HepG2 (cell line): ENCODE measurements at regions not wholly inside any gene's neighbourhood (a gene's known extent, or its start where the extent isn't known, plus 50 kb on each side); places are given as distances from the start of the nearest gene placed in this dataset.

ENCODE experiments used
- ATAC-seq: fragments of 200-7000 bp; cut with Tn5 transposase; 3 replicates; pipeline ENCODE4 v1.9.1; 2020; ENCODE audit warnings: mild to moderate bottlenecking, moderate library complexity
- BruUV-seq: library from RNA; stranded (reverse); fragments of 400-500 nt; replicated peaks from 2 replicates; lab custom pipeline; 2021; lab: Mats Ljungman, UMichigan
- CTCF ChIA-PET: fragments of 300-600 bp; formaldehyde crosslinking; extraction: SDS; loops from one replicate; lab custom pipeline; 2021; ENCODE audit warnings: low total read pairs, inconsistent platforms, low intra/inter-chr PET ratio; lab: Yijun Ruan, JAX
- POLR2A ChIA-PET: fragments of 350-600 bp; sonication (Branson Sonifier 250); formaldehyde crosslinking; loops from one replicate; lab custom pipeline; 2020; ENCODE audit warnings: antibody characterized with exemption, inconsistent platforms; lab: Yijun Ruan, JAX
- DNase-seq: peaks from one replicate; pipeline ENCODE4 v3.0.0-alpha.2; 2015; ENCODE audit warnings: low spot score
- FAIRE-seq: peaks from 3 replicates; lab custom pipeline; 2011; peaks lifted over from hg19 to GRCh38; lab: Jason Lieb, UNC
- H2AFZ ChIP-seq: one replicate; pipeline ENCODE4 v1.6.1; 2011; ENCODE audit warnings: low read length, inconsistent platforms
- H3K27ac ChIP-seq: fragments of 300-600 bp; 3 replicates; pipeline ENCODE4 v1.8.0; 2011; ENCODE audit warnings: mixed run types, mild to moderate bottlenecking, mixed read lengths, low read length, inconsistent platforms; ENCODE audit not compliant: insufficient read depth; ENCODE audit errors: extremely low read length
- H3K27me3 ChIP-seq, 2 experiments: fragments of 200-600 bp in 1 of 2; 2 replicates in 1 of 2; 3 replicates in 1 of 2; pipeline versions ENCODE4 v1.6.0 to v1.8.0; 2011; ENCODE audit warnings: low read length in 2 of 2, mild to moderate bottlenecking in 2 of 2, moderate library complexity in 2 of 2, inconsistent platforms in 1 of 2; ENCODE audit not compliant: insufficient read depth in 2 of 2, control insufficient read depth in 1 of 2
- H3K36me3 ChIP-seq, 2 experiments: fragments of 200-600 bp in 1 of 2; replicated peaks in 1 of 2; 2 replicates in 1 of 2; 3 replicates in 1 of 2; pipeline versions ENCODE4 v1.5.1 to v1.8.0; 2011; ENCODE audit warnings: low read length in 2 of 2, inconsistent platforms in 1 of 2; ENCODE audit not compliant: insufficient read depth in 2 of 2, control insufficient read depth in 1 of 2
- H3K4me1 ChIP-seq: 2 replicates; pipeline ENCODE4 v1.5.1; 2012; ENCODE audit warnings: low read length, inconsistent platforms; ENCODE audit not compliant: insufficient read depth
- H3K4me2 ChIP-seq: 2 replicates; pipeline ENCODE4 v1.6.0; 2011; ENCODE audit warnings: low read depth, low read length, inconsistent platforms
- H3K4me3 ChIP-seq, 3 experiments: fragments of 200-600 bp in 1 of 3; sonication (generic), shearing (Covaris generic) in 1 of 3; replicated peaks in 1 of 3; 2 replicates each; pipeline ENCODE4 v1.5.1; 2011 to 2016; ENCODE audit warnings: low read length in 3 of 3, inconsistent platforms in 2 of 3, low read depth in 2 of 3, mild to moderate bottlenecking in 2 of 3, control low read depth in 1 of 3, mixed read lengths in 1 of 3; ENCODE audit not compliant: insufficient read depth in 1 of 3
- H3K79me2 ChIP-seq: one replicate; pipeline ENCODE4 v1.6.1; 2011; ENCODE audit warnings: low read length, inconsistent platforms; ENCODE audit not compliant: insufficient read depth
- H3K9ac ChIP-seq: 2 replicates; pipeline ENCODE4 v1.6.0; 2011; ENCODE audit warnings: mild to moderate bottlenecking, low read depth, low read length, inconsistent platforms; ENCODE audit not compliant: insufficient read depth
- H3K9me3 ChIP-seq: 2 replicates; pipeline ENCODE4 v1.5.1; 2012; ENCODE audit warnings: mild to moderate bottlenecking, low read length
- H4K20me1 ChIP-seq: 2 replicates; pipeline ENCODE4 v1.6.0; 2011; ENCODE audit warnings: inconsistent platforms, mild to moderate bottlenecking, low read length, moderate library complexity; ENCODE audit not compliant: insufficient read depth
- ADNP ChIP-seq: sonication (generic); formaldehyde crosslinking; IDR thresholded peaks from 2 replicates; pipeline ENCODE4 v1.4.0; 2020; ENCODE audit warnings: missing genetic modification reagents
- EHMT2 ChIP-seq: fragments of 200-600 bp; sonication (generic); IDR thresholded peaks from 2 replicates; pipeline ENCODE4 v1.7.0; 2017; ENCODE audit warnings: antibody characterized with exemption, low read depth, low read length, borderline replicate concordance
- NR2F1 ChIP-seq, 2 experiments: fragments of 450-650 bp in 1 of 2; formaldehyde crosslinking in 1 of 2; IDR thresholded peaks; 2 replicates each; pipeline versions ENCODE4 v1.5.0 to v1.6.1; 2016 to 2020; ENCODE audit warnings: mild to moderate bottlenecking in 1 of 2, missing compliant biosample characterization in 1 of 2, missing genetic modification reagents in 1 of 2, moderate library complexity in 1 of 2
- PHF8 ChIP-seq: sonication (generic); formaldehyde crosslinking; IDR thresholded peaks from 2 replicates; pipeline ENCODE4 v1.5.0; 2020; ENCODE audit warnings: missing genetic modification reagents
- PRMT3 ChIP-seq: sonication (generic); formaldehyde crosslinking; IDR thresholded peaks from 2 replicates; pipeline ENCODE4 v1.8.1; 2022; ENCODE audit warnings: low read depth, mild to moderate bottlenecking, moderate library complexity, missing genetic modification reagents, borderline replicate concordance
- SALL2 ChIP-seq: sonication (generic); formaldehyde crosslinking; IDR thresholded peaks from 2 replicates; pipeline ENCODE4 v1.8.1; 2023; ENCODE audit warnings: mild to moderate bottlenecking, missing genetic modification reagents, inconsistent platforms
- SMC3 ChIP-seq: IDR thresholded peaks from 2 replicates; pipeline ENCODE4 v1.6.1; 2011; ENCODE audit warnings: low read length, improper control_type of control experiment
- SRSF9 ChIP-seq: fragments of 200-400 bp; formaldehyde crosslinking; IDR thresholded peaks from 2 replicates; pipeline ENCODE4 v1.6.1; 2018; ENCODE audit warnings: borderline replicate concordance, mild to moderate bottlenecking, low read depth, low read length; ENCODE audit not compliant: insufficient read depth, poor library complexity, severe bottlenecking
- ZNF225 ChIP-seq: sonication (generic); formaldehyde crosslinking; IDR thresholded peaks from 2 replicates; pipeline ENCODE4 v1.4.0; 2020; ENCODE audit warnings: mild to moderate bottlenecking, missing genetic modification reagents
- ZNF432 ChIP-seq: sonication (generic); formaldehyde crosslinking; IDR thresholded peaks from 2 replicates; pipeline ENCODE4 v1.5.0; 2020; ENCODE audit warnings: missing genetic modification reagents, mild to moderate bottlenecking, borderline replicate concordance
- ZNF652 ChIP-seq: IDR thresholded peaks from 2 replicates; pipeline ENCODE4 v1.6.1; 2016; ENCODE audit warnings: low read depth, borderline replicate concordance
- ZNF7 ChIP-seq: IDR thresholded peaks from 2 replicates; pipeline ENCODE4 v1.6.1; 2016; ENCODE audit warnings: missing biosample characterization, missing genetic modification reagents
- WGBS: methylation state at CpG from one replicate; pipeline ENCODE4 v1.1.6; 2017; ENCODE audit warnings: low lambda C conversion rate; 5-methylcytosine and 5-hydroxymethylcytosine counted together
- in situ Hi-C: cut with HindIII; loops from 2 replicates; pipeline ENCODE4 v1.10.0; 2017; ENCODE audit warnings: low pct_unique_long_range_greater_than_20kb; ENCODE audit not compliant: extremely low pct_ligation_motif_present
- intact Hi-C: fragments of 100-400 bp; cut with micrococcal nuclease; formaldehyde crosslinking; loops from one replicate; pipeline ENCODE4 v1.10.0; 2022; ENCODE audit not compliant: unreplicated experiment
- TF ChIP-seq, protein P1 (sequence below): sonication (generic); formaldehyde crosslinking; IDR thresholded peaks from 2 replicates; pipeline ENCODE4 v1.4.0; 2020; ENCODE audit warnings: missing genetic modification reagents
- TF ChIP-seq, protein P2 (sequence below): IDR thresholded peaks from 2 replicates; pipeline ENCODE4 v1.6.1; 2016
- TF ChIP-seq, protein P3 (sequence below): sonication (generic); formaldehyde crosslinking; IDR thresholded peaks from 2 replicates; pipeline ENCODE4 v1.4.0; 2020; ENCODE audit warnings: missing genetic modification reagents, borderline replicate concordance
- TF ChIP-seq, protein P4 (sequence below): sonication (generic); formaldehyde crosslinking; IDR thresholded peaks from 2 replicates; pipeline ENCODE4 v1.4.0; 2020; ENCODE audit warnings: missing genetic modification reagents

DNA sequence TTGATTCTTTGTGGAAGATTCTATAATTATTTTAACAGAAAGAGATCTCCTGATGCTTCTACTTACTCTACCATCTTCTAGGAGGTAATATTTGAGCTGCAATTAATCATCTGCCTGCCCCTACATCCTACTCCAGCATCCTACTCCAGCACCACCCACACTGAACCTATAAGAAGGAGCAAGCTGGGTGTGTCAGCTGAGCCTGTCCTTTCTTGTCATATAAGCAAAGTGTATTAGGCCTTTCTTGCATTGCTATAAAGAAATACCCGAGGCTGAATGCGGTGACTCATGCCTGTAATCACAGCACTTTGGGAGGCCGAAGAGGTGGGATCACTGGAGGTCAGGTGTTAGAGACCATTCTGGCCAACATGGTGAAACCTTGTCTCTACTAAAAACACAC lies 84.2 kb upstream of the ARG1 start:
- Histone ChIP-seq H4K20me1 (no peaks in the 10 kb centered on the region), H3K4me2 (no peak overlapping the region), H2AFZ (no peak overlapping the region), H3K36me3 (no peaks in the 10 kb centered on the region), H3K4me3 (no peak overlapping the region), H3K27ac (no peak overlapping the region), H3K9ac (no peak overlapping the region), H3K4me1 (no peaks in the 10 kb centered on the region), H3K9me3 (no peaks in the 10 kb centered on the region)
- ChIA-PET POLR2A (no interaction called here), CTCF (no interaction called here)
- no TSS peak for BruUV-seq
- ATAC-seq: no peak
- intact Hi-C loops: no loop called here
- no peak for FAIRE-seq
- in situ Hi-C loops: no loop called here
- 36% methylated on average over 3 of the region's 3 CpGs for WGBS
- DNase-seq: no peak
- no peak for TF ChIP-seq ZNF7 (CRISPR knock-in tag)
- TF ChIP-seq, protein P1, sequence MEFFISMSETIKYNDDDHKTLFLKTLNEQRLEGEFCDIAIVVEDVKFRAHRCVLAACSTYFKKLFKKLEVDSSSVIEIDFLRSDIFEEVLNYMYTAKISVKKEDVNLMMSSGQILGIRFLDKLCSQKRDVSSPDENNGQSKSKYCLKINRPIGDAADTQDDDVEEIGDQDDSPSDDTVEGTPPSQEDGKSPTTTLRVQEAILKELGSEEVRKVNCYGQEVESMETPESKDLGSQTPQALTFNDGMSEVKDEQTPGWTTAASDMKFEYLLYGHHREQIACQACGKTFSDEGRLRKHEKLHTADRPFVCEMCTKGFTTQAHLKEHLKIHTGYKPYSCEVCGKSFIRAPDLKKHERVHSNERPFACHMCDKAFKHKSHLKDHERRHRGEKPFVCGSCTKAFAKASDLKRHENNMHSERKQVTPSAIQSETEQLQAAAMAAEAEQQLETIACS (CRISPR knock-in tag): no peak
- no peak for TF ChIP-seq SMC3
- no peak for TF ChIP-seq ADNP
- TF ChIP-seq ZNF432: no peak
- no peak for TF ChIP-seq SRSF9
- no peak for TF ChIP-seq NR2F1 (CRISPR knock-in tag; IDR thresholded peaks at IDR 0.05)
- no peak for TF ChIP-seq PHF8 (CRISPR knock-in tag)
- no peak for TF ChIP-seq ZNF652 (CRISPR knock-in tag)
- TF ChIP-seq EHMT2: no peak
- no peak for TF ChIP-seq PRMT3 (CRISPR knock-in tag)
- TF ChIP-seq, protein P2, sequence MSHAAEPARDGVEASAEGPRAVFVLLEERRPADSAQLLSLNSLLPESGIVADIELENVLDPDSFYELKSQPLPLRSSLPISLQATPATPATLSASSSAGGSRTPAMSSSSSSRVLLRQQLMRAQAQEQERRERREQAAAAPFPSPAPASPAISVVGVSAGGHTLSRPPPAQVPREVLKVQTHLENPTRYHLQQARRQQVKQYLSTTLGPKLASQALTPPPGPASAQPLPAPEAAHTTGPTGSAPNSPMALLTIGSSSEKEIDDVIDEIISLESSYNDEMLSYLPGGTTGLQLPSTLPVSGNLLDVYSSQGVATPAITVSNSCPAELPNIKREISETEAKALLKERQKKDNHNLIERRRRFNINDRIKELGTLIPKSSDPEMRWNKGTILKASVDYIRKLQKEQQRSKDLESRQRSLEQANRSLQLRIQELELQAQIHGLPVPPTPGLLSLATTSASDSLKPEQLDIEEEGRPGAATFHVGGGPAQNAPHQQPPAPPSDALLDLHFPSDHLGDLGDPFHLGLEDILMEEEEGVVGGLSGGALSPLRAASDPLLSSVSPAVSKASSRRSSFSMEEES (CRISPR knock-in tag): no peak
- TF ChIP-seq ZNF225 (CRISPR knock-in tag): no peak
- TF ChIP-seq, protein P3, sequence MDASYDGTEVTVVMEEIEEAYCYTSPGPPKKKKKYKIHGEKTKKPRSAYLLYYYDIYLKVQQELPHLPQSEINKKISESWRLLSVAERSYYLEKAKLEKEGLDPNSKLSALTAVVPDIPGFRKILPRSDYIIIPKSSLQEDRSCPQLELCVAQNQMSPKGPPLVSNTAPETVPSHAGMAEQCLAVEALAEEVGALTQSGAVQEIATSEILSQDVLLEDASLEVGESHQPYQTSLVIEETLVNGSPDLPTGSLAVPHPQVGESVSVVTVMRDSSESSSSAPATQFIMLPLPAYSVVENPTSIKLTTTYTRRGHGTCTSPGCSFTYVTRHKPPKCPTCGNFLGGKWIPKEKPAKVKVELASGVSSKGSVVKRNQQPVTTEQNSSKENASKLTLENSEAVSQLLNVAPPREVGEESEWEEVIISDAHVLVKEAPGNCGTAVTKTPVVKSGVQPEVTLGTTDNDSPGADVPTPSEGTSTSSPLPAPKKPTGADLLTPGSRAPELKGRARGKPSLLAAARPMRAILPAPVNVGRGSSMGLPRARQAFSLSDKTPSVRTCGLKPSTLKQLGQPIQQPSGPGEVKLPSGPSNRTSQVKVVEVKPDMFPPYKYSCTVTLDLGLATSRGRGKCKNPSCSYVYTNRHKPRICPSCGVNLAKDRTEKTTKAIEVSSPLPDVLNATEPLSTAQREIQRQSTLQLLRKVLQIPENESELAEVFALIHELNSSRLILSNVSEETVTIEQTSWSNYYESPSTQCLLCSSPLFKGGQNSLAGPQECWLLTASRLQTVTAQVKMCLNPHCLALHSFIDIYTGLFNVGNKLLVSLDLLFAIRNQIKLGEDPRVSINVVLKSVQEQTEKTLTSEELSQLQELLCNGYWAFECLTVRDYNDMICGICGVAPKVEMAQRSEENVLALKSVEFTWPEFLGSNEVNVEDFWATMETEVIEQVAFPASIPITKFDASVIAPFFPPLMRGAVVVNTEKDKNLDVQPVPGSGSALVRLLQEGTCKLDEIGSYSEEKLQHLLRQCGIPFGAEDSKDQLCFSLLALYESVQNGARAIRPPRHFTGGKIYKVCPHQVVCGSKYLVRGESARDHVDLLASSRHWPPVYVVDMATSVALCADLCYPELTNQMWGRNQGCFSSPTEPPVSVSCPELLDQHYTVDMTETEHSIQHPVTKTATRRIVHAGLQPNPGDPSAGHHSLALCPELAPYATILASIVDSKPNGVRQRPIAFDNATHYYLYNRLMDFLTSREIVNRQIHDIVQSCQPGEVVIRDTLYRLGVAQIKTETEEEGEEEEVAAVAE (CRISPR knock-in tag): no peak
- TF ChIP-seq, protein P4, sequence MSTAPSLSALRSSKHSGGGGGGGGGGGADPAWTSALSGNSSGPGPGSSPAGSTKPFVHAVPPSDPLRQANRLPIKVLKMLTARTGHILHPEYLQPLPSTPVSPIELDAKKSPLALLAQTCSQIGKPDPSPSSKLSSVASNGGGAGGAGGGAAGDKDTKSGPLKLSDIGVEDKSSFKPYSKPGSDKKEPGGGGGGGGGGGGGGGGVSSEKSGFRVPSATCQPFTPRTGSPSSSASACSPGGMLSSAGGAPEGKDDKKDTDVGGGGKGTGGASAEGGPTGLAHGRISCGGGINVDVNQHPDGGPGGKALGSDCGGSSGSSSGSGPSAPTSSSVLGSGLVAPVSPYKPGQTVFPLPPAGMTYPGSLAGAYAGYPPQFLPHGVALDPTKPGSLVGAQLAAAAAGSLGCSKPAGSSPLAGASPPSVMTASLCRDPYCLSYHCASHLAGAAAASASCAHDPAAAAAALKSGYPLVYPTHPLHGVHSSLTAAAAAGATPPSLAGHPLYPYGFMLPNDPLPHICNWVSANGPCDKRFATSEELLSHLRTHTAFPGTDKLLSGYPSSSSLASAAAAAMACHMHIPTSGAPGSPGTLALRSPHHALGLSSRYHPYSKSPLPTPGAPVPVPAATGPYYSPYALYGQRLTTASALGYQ: no peak
- no peak for TF ChIP-seq SALL2 (CRISPR knock-in tag)
- TF ChIP-seq, all 625 proteins: peak for 0
- peaks cover 0 to 4% of the 10 kb centered on the region in 2 experiments; a peak in 2 of 5 replicates for H3K27me3 ChIP-seq
- H3K79me2 ChIP-seq: no peaks in the 10 kb centered on the region
